GM12865 (cell line): ENCODE measurements at regions not wholly inside any gene's neighbourhood (a gene's known extent, or its start where the extent isn't known, plus 50 kb on each side); places are given as distances from the start of the nearest gene placed in this dataset.
"Not testable (repeated sequence)": the region's sequence is repeated elsewhere in the genome, so short reads cannot be mapped to it uniquely, and the experiment has no call there.

Experiments used
- DNase-seq: peaks from one replicate; pipeline ENCODE4 v3.0.0; 2010; ENCODE audit warnings: low read depth
- H3K4me3 ChIP-seq: 2 replicates; pipeline ENCODE4 v1.5.1; 2011; ENCODE audit warnings: mild to moderate bottlenecking, low read depth, low read length, control low read depth
- CTCF ChIP-seq: IDR thresholded peaks from 2 replicates; pipeline ENCODE4 v1.5.1; 2011; ENCODE audit warnings: low read length, control low read depth, low read depth, inconsistent platforms; ENCODE audit not compliant: insufficient read depth; ENCODE audit errors: missing control alignments

GRCh38 chr12:76186131-76186906 lies 101.8 kb upstream of the NAP1L1 start:
- H3K4me3 ChIP-seq, result no peak overlapping the region
- DNase-seq, result no peak
- TF ChIP-seq CTCF, result no peak

DNA sequence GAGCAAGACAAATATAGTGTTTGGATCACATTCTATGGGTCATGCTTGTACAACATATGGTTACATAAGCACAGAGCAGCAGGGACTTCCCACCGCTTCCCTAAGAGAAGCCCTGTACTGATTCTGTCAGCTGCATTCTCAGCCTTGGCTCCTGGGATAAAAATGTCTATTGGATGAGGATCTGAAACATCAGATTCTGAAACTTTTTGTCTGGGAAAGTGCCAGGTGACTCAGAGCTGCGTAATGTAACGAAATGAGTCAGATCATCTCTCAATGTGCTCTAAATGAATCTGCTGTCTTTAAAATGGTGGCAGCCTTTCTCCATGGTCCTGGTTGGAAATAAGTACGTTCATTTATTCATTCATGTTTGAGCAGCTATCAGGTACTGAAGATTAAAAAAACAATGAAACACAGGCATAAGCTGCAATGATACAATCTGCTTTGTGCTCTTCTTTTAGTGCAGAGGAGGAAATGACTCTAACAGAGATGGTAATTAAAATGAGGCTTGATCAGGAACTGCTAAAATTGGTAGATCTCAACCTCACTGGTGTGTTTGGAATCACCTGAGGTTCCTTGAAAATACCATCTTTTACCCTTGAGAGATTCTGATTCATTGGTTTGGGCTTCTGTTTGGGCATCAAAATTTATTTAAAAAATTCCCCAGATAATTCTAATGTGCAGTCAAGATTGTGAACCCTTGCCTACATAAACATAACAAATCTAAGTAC lies 99.1 kb upstream of the NAP1L1 start:
- no peak overlapping the region for H3K4me3 ChIP-seq
- TF ChIP-seq CTCF, result no peak
- DNase-seq, result peak; percentile 82

DNA sequence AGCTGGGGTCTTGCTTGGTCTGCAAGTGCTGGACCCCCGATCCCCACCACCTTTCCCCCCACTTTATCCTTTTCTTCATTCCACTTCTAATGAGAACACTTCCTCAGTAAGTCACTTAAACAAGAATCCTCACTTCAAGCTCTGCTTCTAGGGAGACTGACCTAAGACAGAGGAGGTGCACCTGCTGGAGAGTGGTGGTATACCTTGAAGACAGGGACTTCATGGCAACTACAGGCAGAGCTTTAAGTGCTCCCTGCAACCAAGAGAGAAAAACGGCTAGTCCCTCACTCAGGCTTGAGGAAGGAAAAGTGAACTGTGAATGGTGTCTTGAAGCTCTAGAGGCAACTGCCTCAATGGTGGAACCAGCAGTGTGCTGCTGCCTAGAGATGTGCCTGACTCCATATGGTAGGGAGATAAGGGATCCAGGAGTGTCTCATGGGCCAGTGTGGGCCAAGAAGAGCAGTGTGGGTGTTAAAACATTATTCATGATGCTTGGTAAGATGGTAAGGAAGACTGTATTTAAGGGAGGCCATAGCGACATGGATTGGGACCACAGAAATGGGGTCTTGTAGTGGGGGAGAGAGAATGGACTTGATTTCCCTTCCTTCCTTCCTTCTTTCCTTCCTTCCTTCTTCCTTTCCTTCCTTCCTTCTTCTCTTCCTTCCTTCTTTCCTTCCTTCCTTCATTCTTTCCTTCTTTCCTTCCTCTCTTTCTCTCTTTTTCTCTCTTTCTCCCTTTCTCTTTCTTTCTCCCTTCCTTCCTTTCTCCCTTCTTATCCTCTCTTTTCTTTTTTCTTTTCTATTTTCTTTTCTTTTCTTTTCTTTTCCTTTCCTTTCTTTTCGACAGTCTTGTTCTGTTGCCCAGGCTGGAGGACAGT lies 96.2 kb upstream of the NAP1L1 start:
- DNase-seq, result peak; percentile 32
- peak; percentile 19 for TF ChIP-seq CTCF
- no peak overlapping the region for H3K4me3 ChIP-seq

DNA sequence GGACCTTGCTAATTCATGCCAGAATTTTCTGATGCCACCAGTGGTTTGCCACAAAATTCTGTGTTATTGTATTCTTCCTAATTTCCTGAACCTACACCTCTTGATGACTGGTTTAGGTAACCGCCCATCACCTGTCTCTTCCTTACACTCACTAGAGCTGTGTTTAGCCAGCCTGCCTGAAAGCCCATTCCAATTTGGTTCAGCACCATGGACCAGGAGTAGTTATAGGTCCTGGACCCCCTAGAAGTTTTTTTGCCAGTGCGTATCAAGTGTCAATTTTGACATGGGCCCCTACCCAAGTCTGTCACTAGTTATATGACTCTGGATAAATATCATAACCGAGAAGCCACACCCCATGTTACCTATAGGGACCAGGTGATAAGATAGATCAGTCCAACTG lies 94.0 kb upstream of the NAP1L1 start:
- no peak for TF ChIP-seq CTCF
- no peak overlapping the region for H3K4me3 ChIP-seq
- no peak for DNase-seq

GRCh38 chr12:76177821-76178220 lies 93.3 kb upstream of the NAP1L1 start:
- TF ChIP-seq CTCF, result no peak
- H3K4me3 ChIP-seq, result no peak overlapping the region

DNA sequence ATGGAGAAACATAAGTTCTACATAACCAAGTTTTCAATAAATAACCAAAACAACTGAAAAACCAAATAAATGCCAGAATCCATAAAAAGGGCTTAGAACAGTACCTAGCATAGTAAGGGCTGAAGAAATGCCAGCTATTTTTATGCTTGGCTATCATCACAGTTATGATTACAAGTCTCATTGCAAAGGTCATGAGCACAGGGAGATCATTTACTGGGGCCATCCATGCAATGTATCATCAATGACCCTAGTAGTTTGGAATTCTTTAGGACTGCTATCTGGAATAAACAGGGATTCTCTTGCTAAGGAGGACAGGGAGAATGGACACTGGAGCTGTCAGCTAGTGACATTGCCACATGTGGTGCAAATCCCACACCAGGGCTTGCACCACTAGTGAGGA lies 92.5 kb upstream of the NAP1L1 start:
- DNase-seq, result no peak
- no peak for TF ChIP-seq CTCF
- no peak overlapping the region for H3K4me3 ChIP-seq

More at GRCh38 chr12:76177821-76178220, 93.3 kb upstream of the NAP1L1 start:
- DNase-seq, result no peak

DNA sequence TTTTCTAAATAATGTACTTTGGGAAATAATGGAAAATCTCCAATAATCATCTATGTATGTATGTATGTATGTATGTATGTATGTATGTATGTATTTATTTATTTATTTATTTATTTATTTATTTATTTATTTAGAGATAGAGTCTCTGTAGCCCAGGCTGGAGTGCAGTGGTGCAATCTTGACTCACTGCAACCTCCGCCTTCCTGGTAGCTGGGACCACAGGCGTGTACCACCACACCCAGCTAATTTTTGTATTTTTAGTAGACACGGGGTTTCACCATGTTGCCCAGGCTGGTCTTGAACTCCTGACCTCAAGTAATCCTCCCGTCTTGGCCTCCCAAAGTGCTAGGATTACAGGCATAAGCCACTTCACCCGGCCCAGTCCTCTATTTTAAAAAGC lies 91.5 kb upstream of the NAP1L1 start:
- not testable (repeated sequence) for DNase-seq

More for the DNA sequence above, 91.5 kb upstream of the NAP1L1 start:
- H3K4me3 ChIP-seq, result not testable (repeated sequence)
